Adrenal gland (tissue), 9 donors: ENCODE measurements at regions not wholly inside any gene's neighbourhood (a gene's known extent, or its start where the extent isn't known, plus 50 kb on each side); places are given as distances from the start of the nearest gene placed in this dataset.

Experiments used
- DNase-seq, 7 donors: peaks; one replicate each; pipeline ENCODE4 v3.0.0-alpha.2; 2019 to 2020
- H3K27ac ChIP-seq, 5 donors: fragments of 200-600 bp; sonication (generic) in 4 of 5; 1 replicate in 3 of 5; 2 replicates in 2 of 5; pipeline versions ENCODE4 v1.5.1 to v1.8.0; 2016 to 2020; ENCODE audit warnings: mild to moderate bottlenecking in 1 of 5
- H3K27me3 ChIP-seq: fragments of 200-600 bp; 2 replicates; pipeline ENCODE4 v1.8.0; 2021
- H3K36me3 ChIP-seq, 2 donors: fragments of 200-600 bp; replicated peaks in 1 of 2; 1 replicate in 1 of 2; 2 replicates in 1 of 2; pipeline versions ENCODE4 v1.5.1 to v1.8.0; 2018 to 2022
- H3K4me1 ChIP-seq, 2 donors: fragments of 200-600 bp; replicated peaks in 1 of 2; 1 replicate in 1 of 2; 2 replicates in 1 of 2; pipeline versions ENCODE4 v1.5.1 to v1.8.0; 2018 to 2021
- H3K4me3 ChIP-seq, 4 donors: fragments of 200-600 bp; sonication (generic) in 3 of 4; one replicate each; pipeline ENCODE4 v1.5.1; 2016 to 2018
- H3K9me3 ChIP-seq, 3 donors: fragments of 200-600 bp; sonication (generic) in 1 of 3; replicated peaks in 1 of 3; 1 replicate in 2 of 3; 2 replicates in 1 of 3; pipeline versions ENCODE4 v1.5.1 to v1.8.0; 2016 to 2021
- POLR2A ChIP-seq, 2 donors: fragments of 450-650 bp; IDR thresholded peaks; one replicate each; pipeline ENCODE4 v1.6.1; 2017; ENCODE audit warnings: antibody characterized with exemption in 2 of 2, mild to moderate bottlenecking in 2 of 2, moderate library complexity in 1 of 2
- WGBS, 4 donors: extraction: QIAGEN DNeasy Blood & Tissue Kit in 2 of 4; methylation state at CpG; one replicate each; pipeline versions ENCODE4 v1.1.5 to v1.1.7; 2013 to 2017; 5-methylcytosine and 5-hydroxymethylcytosine counted together
- intact Hi-C, 2 donors: fragments of 100-400 bp; cut with DNase I; formaldehyde crosslinking; loops; one replicate each; pipeline versions ENCODE4 v1.14.1 to v1.15.0; 2022 to 2023
- TF ChIP-seq, protein P1 (sequence below), 6 experiments: fragments of 450-650 bp in 4 of 6; fragments of 200-600 bp in 2 of 6; sonication (generic) in 1 of 6; IDR thresholded peaks; 1 replicate in 5 of 6; 2 replicates in 1 of 6; pipeline versions ENCODE4 v1.5.1 to v1.8.0; 2016 to 2021; ENCODE audit warnings: antibody characterized with exemption in 6 of 6, mild to moderate bottlenecking in 2 of 6, moderate library complexity in 1 of 6
- donor health status: healthy with polysubstance abuse.
- donor health status: Bipolar disorder and iron deficiency.
- donor health status: DM: yes; HTN: yes; CAD: no.
- donor health status: DM: no; HTN: no; CAD: no.
- donor health status: DM: no; HTN: no; CAD: no.

DNA sequence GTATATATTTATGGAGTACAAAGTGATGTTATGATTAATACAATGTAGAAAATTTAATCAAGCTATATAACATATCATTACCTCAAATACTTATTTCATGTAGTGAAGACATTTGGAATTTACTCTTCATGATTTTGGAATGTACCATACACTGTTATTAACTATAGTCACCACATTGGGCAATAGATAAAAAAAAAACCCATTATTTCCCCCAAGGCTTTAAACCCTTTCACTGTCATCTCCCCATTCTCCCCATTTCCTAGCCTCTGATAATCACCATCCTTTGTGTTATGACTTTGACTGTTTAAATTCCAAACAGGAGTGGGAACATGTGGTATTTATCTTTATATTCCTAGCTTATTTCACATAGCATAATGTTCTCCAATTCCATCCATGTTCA lies 2189.1 kb upstream of the AGA start:
- no peak for DNase-seq
- no peaks in the 10 kb centered on the region for H3K27me3 ChIP-seq
- TF ChIP-seq, protein P1, sequence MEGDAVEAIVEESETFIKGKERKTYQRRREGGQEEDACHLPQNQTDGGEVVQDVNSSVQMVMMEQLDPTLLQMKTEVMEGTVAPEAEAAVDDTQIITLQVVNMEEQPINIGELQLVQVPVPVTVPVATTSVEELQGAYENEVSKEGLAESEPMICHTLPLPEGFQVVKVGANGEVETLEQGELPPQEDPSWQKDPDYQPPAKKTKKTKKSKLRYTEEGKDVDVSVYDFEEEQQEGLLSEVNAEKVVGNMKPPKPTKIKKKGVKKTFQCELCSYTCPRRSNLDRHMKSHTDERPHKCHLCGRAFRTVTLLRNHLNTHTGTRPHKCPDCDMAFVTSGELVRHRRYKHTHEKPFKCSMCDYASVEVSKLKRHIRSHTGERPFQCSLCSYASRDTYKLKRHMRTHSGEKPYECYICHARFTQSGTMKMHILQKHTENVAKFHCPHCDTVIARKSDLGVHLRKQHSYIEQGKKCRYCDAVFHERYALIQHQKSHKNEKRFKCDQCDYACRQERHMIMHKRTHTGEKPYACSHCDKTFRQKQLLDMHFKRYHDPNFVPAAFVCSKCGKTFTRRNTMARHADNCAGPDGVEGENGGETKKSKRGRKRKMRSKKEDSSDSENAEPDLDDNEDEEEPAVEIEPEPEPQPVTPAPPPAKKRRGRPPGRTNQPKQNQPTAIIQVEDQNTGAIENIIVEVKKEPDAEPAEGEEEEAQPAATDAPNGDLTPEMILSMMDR (IDR thresholded peaks at IDR 0.05), result no peak
- TF ChIP-seq POLR2A (IDR thresholded peaks at IDR 0.05), result no peak
- H3K9me3 ChIP-seq, result no peaks in the 10 kb centered on the region
- H3K4me1 ChIP-seq, result no peaks in the 10 kb centered on the region
- no peaks in the 10 kb centered on the region for H3K36me3 ChIP-seq
- no peak overlapping the region for H3K27ac ChIP-seq
- intact Hi-C loops, result no loop called here
- H3K4me3 ChIP-seq, result no peak overlapping the region

DNA sequence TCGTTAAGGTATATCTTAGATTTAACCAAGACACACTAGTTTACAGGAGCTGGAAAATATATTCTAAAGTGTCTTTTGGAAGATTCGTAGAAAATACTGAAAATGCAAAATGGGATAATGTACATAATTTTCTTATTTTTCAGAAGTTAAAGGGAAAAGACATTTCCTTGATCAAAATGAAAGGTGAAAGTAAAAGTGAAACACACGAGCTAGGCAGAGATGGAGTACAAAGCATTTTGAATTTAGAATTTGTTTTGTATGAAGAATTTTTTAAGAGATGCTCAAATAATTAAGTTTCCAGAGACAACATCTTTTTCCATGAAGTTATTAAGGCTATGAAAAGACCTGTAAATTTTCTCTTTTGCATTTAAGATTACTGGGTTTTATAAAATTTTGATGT lies 2192.6 kb upstream of the AGA start:
- no peak for DNase-seq
- Histone ChIP-seq H3K27me3 (no peaks in the 10 kb centered on the region), H3K4me1 (no peaks in the 10 kb centered on the region), H3K27ac (no peak overlapping the region), H3K9me3 (no peaks in the 10 kb centered on the region), H3K36me3 (no peaks in the 10 kb centered on the region), H3K4me3 (peak overlapping the region in 1 of 4 donors; percentile 38)
- intact Hi-C loops, result no loop called here
- 48 to 59% (median 52%) methylated on average over 3 of the region's 3 CpGs for WGBS, 4 donors
- TF ChIP-seq, protein P1 (IDR thresholded peaks at IDR 0.05), result no peak
- no peak for TF ChIP-seq POLR2A (IDR thresholded peaks at IDR 0.05)

DNA sequence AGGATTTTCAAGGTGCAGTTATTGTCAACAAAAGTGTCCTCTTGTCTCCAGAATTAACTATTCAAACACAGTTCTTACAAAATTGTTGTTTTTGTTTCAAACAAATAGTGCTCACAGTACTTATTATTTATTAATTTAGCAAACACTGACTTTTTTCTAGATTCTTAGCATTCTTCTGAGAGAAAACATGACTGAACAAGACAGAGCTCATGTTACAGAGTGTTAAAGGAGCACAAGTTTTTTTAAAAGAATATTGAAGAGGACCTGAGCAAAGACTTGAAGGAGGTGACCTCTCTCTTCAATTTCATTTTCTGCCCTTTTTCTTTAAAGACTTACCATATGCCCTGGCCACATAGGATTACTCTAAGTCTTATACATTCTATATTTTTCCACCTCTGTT lies 2220.3 kb upstream of the AGA start:
- Histone ChIP-seq H3K36me3 (no peaks in the 10 kb centered on the region), H3K27ac (no peak overlapping the region), H3K4me1 (no peaks in the 10 kb centered on the region), H3K27me3 (no peaks in the 10 kb centered on the region), H3K9me3 (no peaks in the 10 kb centered on the region), H3K4me3 (no peak overlapping the region)
- intact Hi-C loops, result no loop called here
- TF ChIP-seq, protein P1 (IDR thresholded peaks at IDR 0.05), result no peak
- TF ChIP-seq POLR2A (IDR thresholded peaks at IDR 0.05), result no peak
- DNase-seq, result no peak

DNA sequence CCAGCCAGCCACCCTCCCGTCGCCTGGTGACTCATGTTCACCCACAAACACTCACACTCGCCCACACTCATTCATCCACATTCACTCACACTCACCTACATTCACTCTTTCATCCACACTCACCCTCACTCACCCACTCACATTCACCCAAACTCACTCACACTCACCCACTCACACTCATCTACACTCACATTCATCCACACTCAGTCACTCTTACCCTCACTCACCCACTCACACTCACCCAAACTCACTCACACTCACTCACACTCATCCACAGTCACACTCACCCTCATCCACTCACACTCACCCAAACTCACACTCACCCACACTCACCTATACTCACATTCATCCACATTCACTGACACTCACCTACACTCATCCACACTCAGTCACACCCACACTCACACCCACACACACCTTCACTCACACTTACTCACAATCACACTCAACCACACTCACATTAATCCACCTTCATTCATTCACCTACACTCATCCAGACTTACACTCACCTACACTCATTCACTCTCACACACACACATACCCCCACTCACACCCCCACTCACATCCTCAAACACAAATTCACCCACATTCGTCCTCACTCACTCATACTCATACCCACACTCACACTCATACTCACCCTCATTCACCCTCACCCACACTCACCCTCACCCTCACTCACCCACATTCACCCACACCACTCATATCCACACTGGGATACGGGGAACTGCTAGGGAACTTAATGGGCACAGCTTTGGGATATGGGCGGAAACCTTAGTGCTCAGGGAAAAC lies 2221.6 kb upstream of the AGA start:
- no peaks in the 10 kb centered on the region for H3K36me3 ChIP-seq
- no peaks in the 10 kb centered on the region for H3K9me3 ChIP-seq
- no peaks in the 10 kb centered on the region for H3K27me3 ChIP-seq
- WGBS, 4 donors, result 78 to 84% (median 81%) methylated on average over 6 of the region's 6 CpGs
- no peak overlapping the region for H3K27ac ChIP-seq
- H3K4me3 ChIP-seq, result no peak overlapping the region
- intact Hi-C loops, result no loop called here
- no peaks in the 10 kb centered on the region for H3K4me1 ChIP-seq
- no peak for DNase-seq
- no peak for TF ChIP-seq POLR2A (IDR thresholded peaks at IDR 0.05)
- TF ChIP-seq, protein P1 (IDR thresholded peaks at IDR 0.05), result no peak
